ENCODE measurements at regions not wholly inside any gene's neighbourhood (a gene's known extent, or its start where the extent isn't known, plus 50 kb on each side); places are given as distances from the start of the nearest gene placed in this dataset.

- TF ChIP-seq CTCF (IDR thresholded peaks at IDR 0.05; ENCODE audit: low read depth, low read length, poor library complexity, severe bottlenecking), result no peak
- TF ChIP-seq EZH2phosphoT487 (IDR thresholded peaks at IDR 0.05; ENCODE audit: borderline replicate concordance, low read length), result no peak
Observed at GRCh38 chr2:118198268-118198667, 110.0 kb downstream of the INSIG2 start.

Measured in DOHH2 (cell line).